ENCODE measurements at regions not wholly inside any gene's neighbourhood (a gene's known extent, or its start where the extent isn't known, plus 50 kb on each side); places are given as distances from the start of the nearest gene placed in this dataset.

- intact Hi-C loops (cut with micrococcal nuclease), result no loop called here
- DNase-seq, result no peak
Observed at GRCh38 chr3:31124373-31124772, 229.9 kb upstream of the GADL1 start.

GRCh38 chr3:31125413-31126020, 231.1 kb upstream of the GADL1 start:
- DNase-seq (no peak), ATAC-seq (no peak)
- intact Hi-C loops (cut with micrococcal nuclease), result no loop called here

More at GRCh38 chr3:31124373-31124772, 229.9 kb upstream of the GADL1 start:
- no peak for ATAC-seq

- ATAC-seq (no peak), DNase-seq (no peak)
- intact Hi-C loops (cut with micrococcal nuclease), result no loop called here
Observed at GRCh38 chr3:31129241-31129640, 234.8 kb upstream of the GADL1 start.

GRCh38 chr3:31132132-31132769, 237.8 kb upstream of the GADL1 start:
- DNase-seq, result no peak
- ATAC-seq, result peak; percentile 36
- intact Hi-C loops (cut with micrococcal nuclease), result loop anchor here (10.0 kb wide), 1 partner anchor 357 kb away; no protein-coding TSS in a partner anchor

GRCh38 chr3:31133541-31133940, 239.1 kb upstream of the GADL1 start:
- no peak for ATAC-seq
- intact Hi-C loops (cut with micrococcal nuclease), result loop anchor here (10.0 kb wide), 1 partner anchor 359 kb away; no protein-coding TSS in a partner anchor
- no peak for DNase-seq

GRCh38 chr3:31135546-31135945, 241.1 kb upstream of the GADL1 start:
- intact Hi-C loops (cut with micrococcal nuclease), result loop anchor here (10.0 kb wide), 1 partner anchor 361 kb away; no protein-coding TSS in a partner anchor
- no peak for ATAC-seq

GRCh38 chr3:31137718-31138465, 243.4 kb upstream of the GADL1 start:
- intact Hi-C loops (cut with micrococcal nuclease), result loop anchor here (10.0 kb wide), 1 partner anchor 363 kb away; no protein-coding TSS in a partner anchor
- DNase-seq, result no peak
- ATAC-seq, result no peak

More at GRCh38 chr3:31135546-31135945, 241.1 kb upstream of the GADL1 start:
- no peak for DNase-seq

- no peak for DNase-seq
- intact Hi-C loops (cut with micrococcal nuclease), result no loop called here
- no peak for ATAC-seq
Observed at GRCh38 chr3:31140470-31140869, 246.0 kb upstream of the GADL1 start.

GRCh38 chr3:31142139-31142538, 247.7 kb upstream of the GADL1 start:
- no peak for DNase-seq
- intact Hi-C loops (cut with micrococcal nuclease), result no loop called here
- ATAC-seq, result no peak

GRCh38 chr3:31142543-31142942, 248.1 kb upstream of the GADL1 start:
- ATAC-seq (no peak), DNase-seq (no peak)
- intact Hi-C loops (cut with micrococcal nuclease), result no loop called here

- ATAC-seq, result no peak
- intact Hi-C loops (cut with micrococcal nuclease), result no loop called here
- no peak for DNase-seq
Observed at GRCh38 chr3:31145062-31145461, 250.6 kb upstream of the GADL1 start.

- intact Hi-C loops (cut with micrococcal nuclease), result no loop called here
- ATAC-seq (no peak), DNase-seq (no peak)
Observed at GRCh38 chr3:31147550-31147949, 253.1 kb upstream of the GADL1 start.

GRCh38 chr3:31157047-31157694, 262.7 kb upstream of the GADL1 start:
- DNase-seq (no peak), ATAC-seq (no peak)
- intact Hi-C loops (cut with micrococcal nuclease), result no loop called here

GRCh38 chr3:31157893-31158620, 263.6 kb upstream of the GADL1 start:
- intact Hi-C loops (cut with micrococcal nuclease), result no loop called here
- ATAC-seq (no peak), DNase-seq (no peak)

- no peak for ATAC-seq
- no peak for DNase-seq
- intact Hi-C loops (cut with micrococcal nuclease), result no loop called here
Observed at GRCh38 chr3:31159331-31160039, 265.0 kb upstream of the GADL1 start.

- ATAC-seq (no peak), DNase-seq (no peak)
- intact Hi-C loops (cut with micrococcal nuclease), result no loop called here
Observed at GRCh38 chr3:31161889-31162288, 267.4 kb upstream of the GADL1 start.

- intact Hi-C loops (cut with micrococcal nuclease), result no loop called here
- ATAC-seq (no peak), DNase-seq (no peak)
Observed at GRCh38 chr3:31164381-31164780, 269.9 kb upstream of the GADL1 start.

GRCh38 chr3:31165399-31165860, 271.0 kb upstream of the GADL1 start:
- ATAC-seq (peak; percentile 94), DNase-seq (no peak)
- intact Hi-C loops (cut with micrococcal nuclease), result no loop called here
